ENCODE measurements at regions not wholly inside any gene's neighbourhood (a gene's known extent, or its start where the extent isn't known, plus 50 kb on each side); places are given as distances from the start of the nearest gene placed in this dataset.
A peak's percentile ranks its signal among the peaks of the same experiment; 100 is the strongest.

DNA sequence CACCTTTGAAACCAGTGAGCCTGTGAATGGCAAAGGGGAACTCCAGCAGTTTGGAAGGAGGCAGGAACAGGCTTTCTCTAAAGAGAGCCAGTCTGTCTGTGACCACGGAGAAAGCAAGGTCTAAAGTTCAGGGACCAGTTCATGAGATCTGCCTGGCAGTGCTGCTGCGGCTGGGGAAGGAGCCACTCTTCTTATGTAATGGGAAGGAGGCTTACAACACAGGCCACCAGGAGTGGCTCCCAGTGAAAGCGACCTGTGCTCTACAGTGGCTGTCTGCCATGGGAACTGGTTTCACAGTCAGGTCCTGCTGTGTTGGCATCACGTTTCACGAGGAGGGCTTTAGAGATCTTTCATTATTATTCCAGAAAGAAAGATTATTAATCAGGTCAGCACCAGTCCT, 291.9 kb upstream of the PRDM1 start (continued):
- TF ChIP-seq PHF21A (CRISPR knock-in tag; IDR thresholded peaks at IDR 0.05) (no peak), NR2F2 (IDR thresholded peaks at IDR 0.05; ENCODE audit: borderline replicate concordance, low read depth) (no peak), ZNF296 (CRISPR knock-in tag; conservative IDR thresholded peaks at IDR 0.05) (no peak), ZFP36L2 (CRISPR knock-in tag; IDR thresholded peaks at IDR 0.05) (no peak), PLRG1 (conservative IDR thresholded peaks at IDR 0.05) (no peak), WIZ (CRISPR knock-in tag; IDR thresholded peaks at IDR 0.05) (no peak), ZNF260 (CRISPR knock-in tag; IDR thresholded peaks at IDR 0.05; ENCODE audit: borderline replicate concordance, low read depth) (no peak), NFYC (CRISPR knock-in tag; IDR thresholded peaks at IDR 0.05) (no peak), ZNF383 (CRISPR knock-in tag; IDR thresholded peaks at IDR 0.05; ENCODE audit: borderline replicate concordance) (no peak), MZF1 (CRISPR knock-in tag; IDR thresholded peaks at IDR 0.05; ENCODE audit: borderline replicate concordance) (no peak), NR2F1 (CRISPR knock-in tag; IDR thresholded peaks at IDR 0.05) (no peak), RXRB (CRISPR knock-in tag; IDR thresholded peaks at IDR 0.05; ENCODE audit: borderline replicate concordance) (0 out of 2 replicates have a peak, but pooled peaks have one; percentile 23), SALL1 (CRISPR knock-in tag; IDR thresholded peaks at IDR 0.05) (peak; percentile 24; the same call in 1 of the 2 replicates), PHF20 (CRISPR knock-in tag; IDR thresholded peaks at IDR 0.05) (no peak)
- TF ChIP-seq, protein P1, sequence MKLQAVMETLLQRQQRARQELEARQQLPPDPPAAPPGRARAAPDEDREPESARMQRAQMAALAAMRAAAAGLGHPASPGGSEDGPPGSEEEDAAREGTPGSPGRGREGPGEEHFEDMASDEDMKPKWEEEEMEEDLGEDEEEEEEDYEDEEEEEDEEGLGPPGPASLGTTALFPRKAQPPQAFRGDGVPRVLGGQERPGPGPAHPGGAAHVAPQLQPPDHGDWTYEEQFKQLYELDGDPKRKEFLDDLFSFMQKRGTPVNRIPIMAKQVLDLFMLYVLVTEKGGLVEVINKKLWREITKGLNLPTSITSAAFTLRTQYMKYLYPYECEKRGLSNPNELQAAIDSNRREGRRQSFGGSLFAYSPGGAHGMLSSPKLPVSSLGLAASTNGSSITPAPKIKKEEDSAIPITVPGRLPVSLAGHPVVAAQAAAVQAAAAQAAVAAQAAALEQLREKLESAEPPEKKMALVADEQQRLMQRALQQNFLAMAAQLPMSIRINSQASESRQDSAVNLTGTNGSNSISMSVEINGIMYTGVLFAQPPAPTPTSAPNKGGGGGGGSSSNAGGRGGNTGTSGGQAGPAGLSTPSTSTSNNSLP (IDR thresholded peaks at IDR 0.05; ENCODE audit: low read depth, low read length), result no peak
- TF ChIP-seq, protein P2, sequence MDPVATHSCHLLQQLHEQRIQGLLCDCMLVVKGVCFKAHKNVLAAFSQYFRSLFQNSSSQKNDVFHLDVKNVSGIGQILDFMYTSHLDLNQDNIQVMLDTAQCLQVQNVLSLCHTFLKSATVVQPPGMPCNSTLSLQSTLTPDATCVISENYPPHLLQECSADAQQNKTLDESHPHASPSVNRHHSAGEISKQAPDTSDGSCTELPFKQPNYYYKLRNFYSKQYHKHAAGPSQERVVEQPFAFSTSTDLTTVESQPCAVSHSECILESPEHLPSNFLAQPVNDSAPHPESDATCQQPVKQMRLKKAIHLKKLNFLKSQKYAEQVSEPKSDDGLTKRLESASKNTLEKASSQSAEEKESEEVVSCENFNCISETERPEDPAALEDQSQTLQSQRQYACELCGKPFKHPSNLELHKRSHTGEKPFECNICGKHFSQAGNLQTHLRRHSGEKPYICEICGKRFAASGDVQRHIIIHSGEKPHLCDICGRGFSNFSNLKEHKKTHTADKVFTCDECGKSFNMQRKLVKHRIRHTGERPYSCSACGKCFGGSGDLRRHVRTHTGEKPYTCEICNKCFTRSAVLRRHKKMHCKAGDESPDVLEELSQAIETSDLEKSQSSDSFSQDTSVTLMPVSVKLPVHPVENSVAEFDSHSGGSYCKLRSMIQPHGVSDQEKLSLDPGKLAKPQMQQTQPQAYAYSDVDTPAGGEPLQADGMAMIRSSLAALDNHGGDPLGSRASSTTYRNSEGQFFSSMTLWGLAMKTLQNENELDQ (CRISPR knock-in tag; IDR thresholded peaks at IDR 0.05; ENCODE audit: borderline replicate concordance), result no peak
- TF ChIP-seq, protein P3, sequence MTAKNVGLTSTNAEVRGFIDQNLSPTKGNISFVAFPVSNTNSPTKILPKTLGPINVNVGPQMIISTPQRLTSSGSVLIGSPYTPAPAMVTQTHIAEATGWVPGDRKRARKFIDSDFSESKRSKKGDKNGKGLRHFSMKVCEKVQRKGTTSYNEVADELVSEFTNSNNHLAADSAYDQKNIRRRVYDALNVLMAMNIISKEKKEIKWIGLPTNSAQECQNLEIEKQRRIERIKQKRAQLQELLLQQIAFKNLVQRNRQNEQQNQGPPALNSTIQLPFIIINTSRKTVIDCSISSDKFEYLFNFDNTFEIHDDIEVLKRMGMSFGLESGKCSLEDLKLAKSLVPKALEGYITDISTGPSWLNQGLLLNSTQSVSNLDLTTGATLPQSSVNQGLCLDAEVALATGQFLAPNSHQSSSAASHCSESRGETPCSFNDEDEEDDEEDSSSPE (CRISPR knock-in tag; IDR thresholded peaks at IDR 0.05), result no peak
- TF ChIP-seq, protein P4, sequence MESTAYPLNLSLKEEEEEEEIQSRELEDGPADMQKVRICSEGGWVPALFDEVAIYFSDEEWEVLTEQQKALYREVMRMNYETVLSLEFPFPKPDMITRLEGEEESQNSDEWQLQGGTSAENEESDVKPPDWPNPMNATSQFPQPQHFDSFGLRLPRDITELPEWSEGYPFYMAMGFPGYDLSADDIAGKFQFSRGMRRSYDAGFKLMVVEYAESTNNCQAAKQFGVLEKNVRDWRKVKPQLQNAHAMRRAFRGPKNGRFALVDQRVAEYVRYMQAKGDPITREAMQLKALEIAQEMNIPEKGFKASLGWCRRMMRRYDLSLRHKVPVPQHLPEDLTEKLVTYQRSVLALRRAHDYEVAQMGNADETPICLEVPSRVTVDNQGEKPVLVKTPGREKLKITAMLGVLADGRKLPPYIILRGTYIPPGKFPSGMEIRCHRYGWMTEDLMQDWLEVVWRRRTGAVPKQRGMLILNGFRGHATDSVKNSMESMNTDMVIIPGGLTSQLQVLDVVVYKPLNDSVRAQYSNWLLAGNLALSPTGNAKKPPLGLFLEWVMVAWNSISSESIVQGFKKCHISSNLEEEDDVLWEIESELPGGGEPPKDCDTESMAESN (CRISPR knock-in tag; conservative IDR thresholded peaks at IDR 0.05), result no peak
- TF ChIP-seq, protein P5, sequence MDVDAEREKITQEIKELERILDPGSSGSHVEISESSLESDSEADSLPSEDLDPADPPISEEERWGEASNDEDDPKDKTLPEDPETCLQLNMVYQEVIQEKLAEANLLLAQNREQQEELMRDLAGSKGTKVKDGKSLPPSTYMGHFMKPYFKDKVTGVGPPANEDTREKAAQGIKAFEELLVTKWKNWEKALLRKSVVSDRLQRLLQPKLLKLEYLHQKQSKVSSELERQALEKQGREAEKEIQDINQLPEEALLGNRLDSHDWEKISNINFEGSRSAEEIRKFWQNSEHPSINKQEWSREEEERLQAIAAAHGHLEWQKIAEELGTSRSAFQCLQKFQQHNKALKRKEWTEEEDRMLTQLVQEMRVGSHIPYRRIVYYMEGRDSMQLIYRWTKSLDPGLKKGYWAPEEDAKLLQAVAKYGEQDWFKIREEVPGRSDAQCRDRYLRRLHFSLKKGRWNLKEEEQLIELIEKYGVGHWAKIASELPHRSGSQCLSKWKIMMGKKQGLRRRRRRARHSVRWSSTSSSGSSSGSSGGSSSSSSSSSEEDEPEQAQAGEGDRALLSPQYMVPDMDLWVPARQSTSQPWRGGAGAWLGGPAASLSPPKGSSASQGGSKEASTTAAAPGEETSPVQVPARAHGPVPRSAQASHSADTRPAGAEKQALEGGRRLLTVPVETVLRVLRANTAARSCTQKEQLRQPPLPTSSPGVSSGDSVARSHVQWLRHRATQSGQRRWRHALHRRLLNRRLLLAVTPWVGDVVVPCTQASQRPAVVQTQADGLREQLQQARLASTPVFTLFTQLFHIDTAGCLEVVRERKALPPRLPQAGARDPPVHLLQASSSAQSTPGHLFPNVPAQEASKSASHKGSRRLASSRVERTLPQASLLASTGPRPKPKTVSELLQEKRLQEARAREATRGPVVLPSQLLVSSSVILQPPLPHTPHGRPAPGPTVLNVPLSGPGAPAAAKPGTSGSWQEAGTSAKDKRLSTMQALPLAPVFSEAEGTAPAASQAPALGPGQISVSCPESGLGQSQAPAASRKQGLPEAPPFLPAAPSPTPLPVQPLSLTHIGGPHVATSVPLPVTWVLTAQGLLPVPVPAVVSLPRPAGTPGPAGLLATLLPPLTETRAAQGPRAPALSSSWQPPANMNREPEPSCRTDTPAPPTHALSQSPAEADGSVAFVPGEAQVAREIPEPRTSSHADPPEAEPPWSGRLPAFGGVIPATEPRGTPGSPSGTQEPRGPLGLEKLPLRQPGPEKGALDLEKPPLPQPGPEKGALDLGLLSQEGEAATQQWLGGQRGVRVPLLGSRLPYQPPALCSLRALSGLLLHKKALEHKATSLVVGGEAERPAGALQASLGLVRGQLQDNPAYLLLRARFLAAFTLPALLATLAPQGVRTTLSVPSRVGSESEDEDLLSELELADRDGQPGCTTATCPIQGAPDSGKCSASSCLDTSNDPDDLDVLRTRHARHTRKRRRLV (CRISPR knock-in tag; IDR thresholded peaks at IDR 0.05), result no peak
